Stimulated activated CD8-positive, alpha-beta memory T cell treated with anti-CD3 and anti-CD28 coated beads, Interleukin-4, amount 100 ng/mL, for 48 hours (primary cell): ENCODE measurements at regions not wholly inside any gene's neighbourhood (a gene's known extent, or its start where the extent isn't known, plus 50 kb on each side); places are given as distances from the start of the nearest gene placed in this dataset.

ENCODE experiments used
- DNase-seq: peaks from one replicate; pipeline ENCODE4 v3.0.0-alpha.2; 2020

- DNase-seq, result no peak
Measured at GRCh38 chr10:116792817-116793216, 50.5 kb upstream of the HSPA12A start.

DNA sequence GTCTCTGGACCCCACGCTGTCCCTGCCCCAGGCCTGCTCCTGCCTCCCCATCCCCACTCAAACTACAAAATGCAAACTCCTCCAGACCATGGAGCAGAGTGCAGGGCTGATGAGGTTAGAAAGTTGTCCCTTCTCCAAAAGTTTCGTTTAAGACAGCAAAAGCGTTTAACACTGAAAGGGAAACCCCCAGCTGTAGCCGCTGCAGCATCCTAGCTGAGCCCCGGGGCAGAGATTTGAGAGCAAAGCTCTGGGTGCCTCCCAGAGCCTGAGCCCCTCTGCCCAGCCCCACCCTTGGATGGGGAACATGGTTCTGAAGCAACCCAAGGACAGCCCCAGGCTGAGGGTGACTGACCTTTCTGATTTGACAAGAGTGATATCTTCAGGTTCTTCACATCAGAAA is 52.8 kb upstream of the ENO4 start:
- DNase-seq, result no peak

DNA sequence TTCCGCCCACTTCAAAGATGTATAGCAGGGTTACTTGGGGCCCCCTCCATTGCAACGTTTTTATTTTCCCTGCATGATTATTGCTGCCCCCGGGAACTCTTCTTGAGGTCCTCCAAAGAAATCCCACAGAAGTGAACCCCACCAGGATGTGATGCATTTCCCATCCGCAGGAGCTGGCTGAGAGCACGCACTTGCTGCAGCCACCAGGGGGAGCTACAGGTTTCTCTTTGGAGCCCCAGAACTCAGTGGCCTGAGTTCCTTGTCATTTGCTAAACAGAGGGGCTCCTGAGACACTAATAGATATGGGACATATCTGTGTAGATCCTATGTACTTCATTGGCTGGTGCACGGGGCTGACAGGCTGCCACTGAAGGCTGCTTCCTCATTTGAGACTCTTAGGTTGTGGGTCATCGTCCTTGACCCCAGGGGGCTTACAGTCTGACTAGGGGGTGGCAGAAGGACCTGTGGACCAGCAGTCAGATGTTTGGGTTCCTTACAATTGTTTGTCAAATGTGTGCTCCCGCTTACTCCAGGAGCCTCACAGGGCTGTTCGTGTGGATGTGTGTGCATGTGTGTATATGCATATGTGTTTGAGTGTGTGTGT is 52.3 kb upstream of the ENO4 start:
- DNase-seq, result peak; percentile 84

- DNase-seq, result no peak
Measured at GRCh38 chr10:116798859-116799258, 50.4 kb upstream of the ENO4 start.
